ENCODE measurements at regions not wholly inside any gene's neighbourhood (a gene's known extent, or its start where the extent isn't known, plus 50 kb on each side); places are given as distances from the start of the nearest gene placed in this dataset.

- DNase-seq (ENCODE audit: low read depth in 2 of 2) = no peak
These were observed 471.5 kb upstream of the CNTNAP2 start for GRCh38 chr7:145645135-145645515.

- no peak for DNase-seq (ENCODE audit: low read depth in 2 of 2)
These were observed 472.0 kb upstream of the CNTNAP2 start for GRCh38 chr7:145644426-145645134.

GRCh38 chr7:145643981-145644380, 472.6 kb upstream of the CNTNAP2 start:
- no peak for DNase-seq (ENCODE audit: low read depth in 2 of 2)

GRCh38 chr7:145633513-145633912, 483.1 kb upstream of the CNTNAP2 start:
- DNase-seq (ENCODE audit: low read depth in 2 of 2) = no peak

DNA sequence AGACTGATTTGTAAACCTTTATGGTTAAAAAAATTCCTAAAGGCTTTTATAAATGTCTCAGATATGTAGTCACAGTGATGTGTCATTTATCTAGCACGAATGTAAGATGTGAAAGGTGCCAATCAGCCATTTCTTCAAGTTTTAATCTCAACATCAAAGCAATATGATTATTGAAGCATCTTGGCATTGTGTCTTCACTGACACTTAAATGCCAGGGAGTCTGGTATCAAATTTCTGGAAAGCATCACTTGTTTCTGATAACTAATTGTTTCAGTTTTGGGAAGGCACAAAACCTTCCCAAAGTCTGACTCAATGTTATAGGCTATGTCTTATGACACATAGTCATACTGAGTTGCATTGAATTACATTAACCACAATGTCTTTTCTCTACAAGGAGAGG, 492.0 kb upstream of the CNTNAP2 start:
- no peak for DNase-seq (ENCODE audit: low read depth in 2 of 2)

DNA sequence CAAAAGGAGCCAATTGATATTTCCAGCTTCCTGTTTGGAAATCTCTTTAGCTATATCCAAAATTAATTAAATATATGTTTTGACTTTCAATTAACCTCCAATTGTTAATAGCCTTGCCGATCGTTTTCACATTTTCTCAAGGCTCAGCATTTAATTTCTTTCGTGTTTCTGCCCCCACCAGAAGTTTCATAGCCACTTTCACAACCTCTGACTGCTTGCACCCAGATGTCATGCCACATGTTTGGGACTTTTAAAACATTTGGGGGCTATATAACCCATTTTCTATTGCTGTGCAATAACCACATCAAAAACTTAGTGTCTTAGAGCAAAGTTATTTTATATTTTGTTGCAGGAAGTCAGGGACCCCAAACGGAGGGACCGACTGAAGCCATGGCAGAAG, 510.6 kb upstream of the CNTNAP2 start:
- no peak for DNase-seq (ENCODE audit: low read depth in 2 of 2)

DNA sequence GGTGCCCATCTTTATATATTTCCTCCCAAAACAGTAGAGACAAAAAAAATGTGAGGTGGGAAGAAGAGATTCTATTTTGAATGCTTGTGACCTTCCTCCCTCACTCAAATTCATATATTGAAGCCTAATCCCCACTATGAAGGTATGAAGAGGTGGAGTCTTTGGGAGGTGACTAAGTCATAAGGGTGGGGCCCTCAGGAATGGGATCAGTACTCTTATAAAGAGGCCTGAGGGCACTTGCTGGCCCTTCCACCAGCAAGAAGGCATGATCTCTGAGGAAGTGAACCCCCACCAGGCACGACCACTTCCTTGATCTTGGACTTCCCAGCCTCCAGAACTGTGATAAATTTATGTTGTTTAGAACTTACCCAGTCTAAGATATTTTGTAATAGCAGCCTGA, 517.2 kb upstream of the CNTNAP2 start:
- DNase-seq (ENCODE audit: low read depth in 2 of 2) = no peak

- DNase-seq (ENCODE audit: low read depth in 2 of 2) = no peak
These were observed 532.2 kb upstream of the CNTNAP2 start for GRCh38 chr7:145584401-145584800.

DNA sequence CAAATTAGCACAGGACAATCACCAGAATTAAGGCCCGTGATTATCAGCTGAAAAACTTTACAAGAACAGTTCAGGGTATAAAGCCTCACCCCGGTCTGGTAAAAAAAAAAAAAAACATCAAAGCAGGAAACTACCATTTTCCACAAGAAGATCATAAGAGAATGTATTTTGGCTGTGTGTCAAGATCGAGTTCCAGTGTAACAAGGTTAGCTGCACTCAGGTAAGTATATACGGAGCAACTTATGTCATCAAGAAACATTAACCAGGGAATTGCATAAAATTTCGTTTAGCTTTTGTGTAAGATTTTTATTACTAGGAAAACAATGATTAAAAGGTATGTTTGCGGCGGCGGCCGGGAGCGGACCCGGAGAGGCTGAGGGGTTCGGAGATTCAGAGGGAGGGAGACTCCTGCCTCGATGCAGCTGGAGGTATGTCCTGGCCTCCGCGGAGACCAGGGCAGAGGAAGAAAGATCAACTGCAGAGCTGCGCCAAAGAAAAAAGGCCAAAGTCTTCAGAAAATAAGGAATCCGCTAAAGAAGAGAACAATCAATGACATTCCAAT, 533.8 kb upstream of the CNTNAP2 start:
- no peak for DNase-seq (ENCODE audit: low read depth in 2 of 2)

GRCh38 chr7:145557805-145558204, 558.8 kb upstream of the CNTNAP2 start:
- no peak for DNase-seq (ENCODE audit: low read depth in 2 of 2)

DNA sequence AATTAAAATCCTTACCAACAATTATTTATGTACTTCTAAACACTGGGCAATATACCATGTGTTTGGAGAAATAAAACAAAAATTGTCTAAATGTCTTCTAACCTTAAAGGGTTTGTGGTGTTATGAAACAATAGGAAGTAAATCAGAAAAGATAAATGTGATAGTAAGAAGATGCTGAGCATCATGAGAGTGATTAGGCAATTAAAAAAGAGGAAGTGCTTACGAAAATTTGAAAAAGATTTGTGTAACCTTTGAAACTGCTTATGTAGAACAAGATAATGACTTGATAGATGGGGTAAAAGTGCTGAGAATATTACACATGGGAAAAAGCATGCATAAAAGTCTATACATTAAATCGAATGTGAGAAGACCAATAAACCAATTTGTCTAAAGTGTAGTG, 573.4 kb upstream of the CNTNAP2 start:
- DNase-seq (ENCODE audit: low read depth in 2 of 2) = no peak

DNA sequence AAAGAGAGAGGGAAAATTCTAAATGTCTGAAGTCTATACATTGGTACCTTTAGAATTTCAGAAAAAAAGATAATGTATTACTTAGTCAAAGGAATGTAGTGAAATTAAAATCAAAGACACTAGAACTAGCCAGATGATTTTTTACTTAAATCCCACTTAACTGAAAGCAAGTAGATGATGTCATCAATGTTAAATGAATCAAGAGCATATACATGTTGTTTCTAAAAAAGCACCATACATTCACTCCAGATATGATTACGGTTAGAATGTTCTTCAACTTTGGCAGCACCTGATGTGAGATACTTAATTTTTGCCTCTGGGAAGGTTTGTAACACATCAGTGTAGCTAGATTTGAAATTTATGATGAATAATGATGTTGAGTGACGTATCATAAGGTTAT, 576.7 kb upstream of the CNTNAP2 start:
- DNase-seq (ENCODE audit: low read depth in 2 of 2) = no peak

- DNase-seq (ENCODE audit: low read depth in 2 of 2) = no peak
These were observed 582.3 kb upstream of the CNTNAP2 start for GRCh38 chr7:145534301-145534700.

DNA sequence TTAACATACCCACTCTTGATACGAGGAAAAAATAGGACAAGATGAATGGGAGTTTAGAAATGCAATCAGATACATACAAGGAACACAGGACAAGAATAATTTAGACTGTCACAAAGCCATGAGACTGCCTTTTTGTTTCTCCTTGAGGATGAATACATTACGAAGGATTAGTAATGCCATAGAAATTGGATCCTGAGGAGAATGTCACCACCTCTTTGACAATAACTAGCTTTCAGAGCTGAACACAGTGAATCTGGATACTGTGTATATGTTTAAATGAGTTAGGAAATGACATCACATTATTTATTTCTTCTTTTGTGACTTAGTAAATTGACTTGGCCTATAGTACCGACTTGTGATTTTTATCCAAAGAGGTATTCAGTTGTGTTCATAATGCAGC, 596.3 kb upstream of the CNTNAP2 start:
- DNase-seq (ENCODE audit: low read depth in 2 of 2) = no peak

- DNase-seq (ENCODE audit: low read depth in 2 of 2) = no peak
These were observed 605.6 kb upstream of the CNTNAP2 start for GRCh38 chr7:145511004-145511403.

DNA sequence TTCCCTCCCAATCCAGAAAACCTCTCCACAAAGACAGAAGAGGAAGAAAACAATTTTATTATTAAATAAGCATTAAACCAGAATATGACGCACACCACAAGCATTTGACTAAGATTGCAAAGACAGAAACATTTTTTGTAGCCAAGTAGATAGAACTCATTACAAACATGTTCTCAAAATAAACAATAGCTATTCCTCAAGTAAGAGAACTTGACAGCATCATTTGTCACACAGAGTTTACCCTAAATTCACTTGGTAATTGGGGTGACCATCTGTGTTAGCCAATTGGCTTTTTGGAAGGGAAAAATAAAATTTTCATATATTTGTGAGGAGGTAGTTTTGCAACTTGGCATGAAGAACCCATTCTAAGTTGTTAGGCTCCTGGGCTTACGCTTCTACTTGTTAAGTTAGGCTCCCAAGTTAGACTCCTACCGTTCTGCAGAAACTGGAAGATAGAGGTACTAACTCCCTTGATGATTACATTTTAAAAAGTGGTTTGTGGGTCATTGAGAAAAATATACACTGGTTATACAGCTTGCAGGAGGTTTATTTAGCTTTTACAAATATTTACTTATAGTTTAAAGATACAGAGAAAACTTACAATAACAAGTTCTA, 618.6 kb upstream of the CNTNAP2 start:
- no peak for DNase-seq (ENCODE audit: low read depth in 2 of 2)

- no peak for DNase-seq (ENCODE audit: low read depth in 2 of 2)
These were observed 626.2 kb upstream of the CNTNAP2 start for GRCh38 chr7:145490356-145490755.

- no peak for DNase-seq (ENCODE audit: low read depth in 2 of 2)
These were observed 627.0 kb upstream of the CNTNAP2 start for GRCh38 chr7:145489609-145490008.

GRCh38 chr7:145488816-145489215, 627.8 kb upstream of the CNTNAP2 start:
- DNase-seq (ENCODE audit: low read depth in 2 of 2) = no peak

DNA sequence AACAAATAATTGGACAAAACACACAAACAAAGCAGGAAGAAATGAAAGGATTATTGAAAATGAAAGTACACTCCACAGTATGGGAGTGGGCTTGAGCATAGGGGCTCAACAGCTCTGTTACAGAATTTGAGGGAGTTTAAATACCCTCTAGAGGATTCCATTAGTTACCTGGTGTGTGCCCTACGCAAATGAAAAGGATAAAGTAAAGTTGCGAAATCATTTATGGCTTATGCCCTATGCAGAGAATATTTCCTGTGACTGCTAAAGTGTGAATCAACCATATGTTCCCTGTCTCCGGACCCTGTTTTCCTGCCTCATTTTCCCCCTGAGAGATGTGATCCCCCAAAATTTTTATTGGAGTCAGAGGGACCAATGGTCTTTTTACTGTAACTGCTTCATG, 634.6 kb upstream of the CNTNAP2 start:
- DNase-seq (ENCODE audit: low read depth in 2 of 2) = no peak

- no peak for DNase-seq (ENCODE audit: low read depth in 2 of 2)
These were observed 638.1 kb upstream of the CNTNAP2 start for GRCh38 chr7:145478541-145478940.

GRCh38 chr7:145474009-145474686, 638.3 kb upstream of the TPK1 start:
- DNase-seq (ENCODE audit: low read depth in 2 of 2) = no peak

DNA sequence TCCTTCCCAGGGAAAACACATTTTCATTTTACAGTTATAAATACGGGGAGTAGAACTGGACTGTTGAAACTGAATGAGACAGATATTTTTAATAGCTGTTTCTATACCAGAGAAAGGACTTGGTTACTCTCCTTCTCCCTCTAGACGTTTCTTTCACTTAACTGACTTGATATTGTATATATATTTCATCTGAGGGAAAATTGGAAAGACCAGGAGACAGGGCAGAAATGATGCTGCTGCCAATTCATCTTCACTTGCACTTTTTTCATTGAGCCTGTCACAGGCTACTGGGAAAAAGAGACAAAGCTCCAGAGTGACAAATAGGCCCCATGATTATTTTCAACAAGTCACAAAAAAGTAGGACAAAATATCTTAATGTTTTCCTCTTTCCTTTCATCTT, 636.0 kb upstream of the TPK1 start:
- no peak for DNase-seq (ENCODE audit: low read depth in 2 of 2)

All from stimulated activated CD4-positive, alpha-beta T cell treated with anti-CD3 and anti-CD28 coated beads, Interleukin-1b, Interleukin-23, amount 100 ng/mL, for 4 hours (primary cell).